H1 (cell line): ENCODE measurements at regions not wholly inside any gene's neighbourhood (a gene's known extent, or its start where the extent isn't known, plus 50 kb on each side); places are given as distances from the start of the nearest gene placed in this dataset.

Source experiments
- CTCF ChIA-PET: fragments of 300-600 bp; sonication (Branson Sonifier 250); formaldehyde crosslinking; loops from one replicate; lab custom pipeline; 2021; ENCODE audit not compliant: partially characterized antibody; lab: Charles Lee
- POLR2A ChIA-PET: fragments of 300-600 bp; sonication (Branson Sonifier 250); formaldehyde crosslinking; loops from one replicate; lab custom pipeline; 2021; ENCODE audit warnings: inconsistent platforms; ENCODE audit not compliant: partially characterized antibody; lab: Charles Lee
- DNase-seq, 2 experiments: peaks; one replicate each; pipeline versions ENCODE4 v3.0.0 to v3.0.0-alpha.2; 2010 to 2022; ENCODE audit warnings: low spot score in 2 of 2, low read depth in 1 of 2, mixed read lengths in 1 of 2
- FAIRE-seq: peaks from 2 replicates; lab custom pipeline; 2011; peaks lifted over from hg19 to GRCh38; lab: Jason Lieb, UNC
- H2AFZ ChIP-seq: 2 replicates; pipeline ENCODE4 v1.8.1; 2012; ENCODE audit warnings: low read length, inconsistent platforms
- H2AK5ac ChIP-seq: 2 replicates; pipeline ENCODE4 v1.6.1; 2013; ENCODE audit warnings: low read depth, low read length
- H2BK120ac ChIP-seq: replicated peaks from 2 replicates; pipeline ENCODE3; 2013; ENCODE audit warnings: low read depth, low read length, inconsistent platforms
- H2BK12ac ChIP-seq: 2 replicates; pipeline ENCODE4 v1.6.1; 2013; ENCODE audit warnings: low read depth, low read length
- H2BK15ac ChIP-seq: 2 replicates; pipeline ENCODE4 v1.6.1; 2013; ENCODE audit warnings: low read length
- H2BK20ac ChIP-seq: 2 replicates; pipeline ENCODE4 v1.6.1; 2013; ENCODE audit warnings: low read length
- H2BK5ac ChIP-seq: 2 replicates; pipeline ENCODE4 v1.6.1; 2013; ENCODE audit warnings: low read depth, low read length
- H3K14ac ChIP-seq: 2 replicates; pipeline ENCODE4 v1.6.1; 2013; ENCODE audit warnings: inconsistent platforms; ENCODE audit not compliant: insufficient read length
- H3K18ac ChIP-seq: 2 replicates; pipeline ENCODE4 v1.6.1; 2013; ENCODE audit warnings: low read length; ENCODE audit errors: extremely low read depth
- H3K23ac ChIP-seq: 2 replicates; pipeline ENCODE4 v1.6.1; 2013; ENCODE audit warnings: inconsistent platforms; ENCODE audit not compliant: insufficient read length
- H3K23me2 ChIP-seq: 2 replicates; pipeline ENCODE4 v1.6.1; 2013; ENCODE audit warnings: low read depth, low read length
- H3K27ac ChIP-seq: 2 replicates; pipeline ENCODE4 v1.6.1; 2011; ENCODE audit warnings: low read depth, low read length, inconsistent platforms
- H3K27me3 ChIP-seq, 4 experiments: replicated peaks in 1 of 4; 1 replicate in 1 of 4; 2 replicates in 3 of 4; pipeline versions ENCODE4 v1.6.1 to v1.8.1; 2011 to 2013; ENCODE audit warnings: low read length in 3 of 4, mild to moderate bottlenecking in 3 of 4, inconsistent platforms in 2 of 4, mixed read lengths in 2 of 4, moderate library complexity in 1 of 4; ENCODE audit not compliant: control insufficient read depth in 3 of 4, insufficient read depth in 3 of 4; ENCODE audit errors: extremely low read depth in 1 of 4
- H3K36me3 ChIP-seq, 4 experiments: 2 replicates each; pipeline versions ENCODE4 v1.6.1 to v1.8.1; 2011 to 2013; ENCODE audit warnings: mild to moderate bottlenecking in 4 of 4, low read length in 3 of 4, moderate library complexity in 2 of 4, control low read depth in 1 of 4, inconsistent platforms in 1 of 4; ENCODE audit not compliant: insufficient read depth in 4 of 4, control insufficient read depth in 2 of 4
- H3K4ac ChIP-seq: replicated peaks from 2 replicates; pipeline ENCODE3; 2013; ENCODE audit warnings: low read length, low read depth, mixed read lengths, inconsistent platforms; ENCODE audit not compliant: insufficient read length
- H3K4me1 ChIP-seq, 4 experiments: replicated peaks in 1 of 4; 1 replicate in 1 of 4; 2 replicates in 3 of 4; pipeline versions ENCODE4 v1.6.1 to v1.8.1; 2011 to 2013; ENCODE audit warnings: low read length in 3 of 4, inconsistent platforms in 2 of 4, mixed read lengths in 1 of 4; ENCODE audit not compliant: insufficient read depth in 4 of 4, control insufficient read depth in 3 of 4
- H3K4me2 ChIP-seq, 2 experiments: 2 replicates each; pipeline versions ENCODE4 v1.6.1 to v1.8.1; 2011 to 2013; ENCODE audit warnings: low read depth in 2 of 2, low read length in 2 of 2, control low read depth in 1 of 2, inconsistent platforms in 1 of 2, mild to moderate bottlenecking in 1 of 2; ENCODE audit not compliant: insufficient read depth in 1 of 2
- H3K4me3 ChIP-seq, 4 experiments: fragments of 200-600, 300-600 bp in 1 of 4; sonication (generic), shearing (Covaris generic), sonication (Bioruptor Twin) in 1 of 4; 2 replicates each; pipeline versions ENCODE4 v1.5.1 to v1.8.1; 2011 to 2016; ENCODE audit warnings: low read length in 4 of 4, low read depth in 3 of 4, control low read depth in 2 of 4, inconsistent platforms in 2 of 4, mild to moderate bottlenecking in 2 of 4, mixed read lengths in 1 of 4, moderate library complexity in 1 of 4; ENCODE audit not compliant: insufficient read depth in 2 of 4; ENCODE audit errors: extremely low read depth in 1 of 4
- H3K56ac ChIP-seq: replicated peaks from 2 replicates; pipeline ENCODE3; 2013; ENCODE audit warnings: low read depth, mild to moderate bottlenecking, mixed read lengths, low read length, inconsistent platforms; ENCODE audit not compliant: insufficient read length
- H3K79me1 ChIP-seq: 2 replicates; pipeline ENCODE4 v1.6.1; 2013; ENCODE audit warnings: low read depth, low read length, control low read depth
- H3K79me2 ChIP-seq, 2 experiments: 2 replicates each; pipeline versions ENCODE4 v1.6.1 to v1.8.1; 2012 to 2013; ENCODE audit warnings: low read length in 2 of 2, mild to moderate bottlenecking in 2 of 2, inconsistent platforms in 1 of 2; ENCODE audit not compliant: insufficient read depth in 2 of 2, control insufficient read depth in 1 of 2
- H3K9ac ChIP-seq, 4 experiments: replicated peaks in 1 of 4; 1 replicate in 1 of 4; 2 replicates in 3 of 4; pipeline versions ENCODE4 v1.6.1 to v1.8.1; 2011 to 2013; ENCODE audit warnings: low read depth in 3 of 4, low read length in 3 of 4, control low read depth in 2 of 4, mild to moderate bottlenecking in 2 of 4, moderate library complexity in 2 of 4, inconsistent platforms in 1 of 4; ENCODE audit errors: extremely low read depth in 1 of 4
- H3K9me3 ChIP-seq, 2 experiments: 2 replicates each; pipeline versions ENCODE4 v1.6.1 to v1.8.1; 2012 to 2013; ENCODE audit warnings: mild to moderate bottlenecking in 2 of 2, moderate library complexity in 2 of 2, control low read depth in 1 of 2, inconsistent platforms in 1 of 2, low read depth in 1 of 2, low read length in 1 of 2, mixed read lengths in 1 of 2; ENCODE audit not compliant: insufficient read depth in 2 of 2
- H4K20me1 ChIP-seq, 2 experiments: replicated peaks in 1 of 2; 2 replicates each; pipeline versions ENCODE3 to v1.8.1; 2011 to 2013; ENCODE audit warnings: inconsistent platforms in 2 of 2, low read length in 2 of 2, mild to moderate bottlenecking in 1 of 2; ENCODE audit not compliant: insufficient read depth in 2 of 2, control insufficient read depth in 1 of 2
- H4K5ac ChIP-seq: 2 replicates; pipeline ENCODE4 v1.6.1; 2013; ENCODE audit warnings: low read length, low read depth, mixed read lengths, inconsistent platforms; ENCODE audit not compliant: insufficient read length
- H4K8ac ChIP-seq: 2 replicates; pipeline ENCODE4 v1.8.0; 2013; ENCODE audit warnings: mild to moderate bottlenecking, moderate library complexity, low read length, inconsistent platforms; ENCODE audit not compliant: insufficient read depth; ENCODE audit errors: extremely low read depth
- H4K91ac ChIP-seq: replicated peaks from 2 replicates; pipeline ENCODE3; 2013; ENCODE audit warnings: low read length, mixed read lengths, inconsistent platforms; ENCODE audit not compliant: insufficient read length
- BACH1 ChIP-seq: IDR thresholded peaks from 2 replicates; pipeline ENCODE4 v1.6.1; 2012; ENCODE audit warnings: low read length, improper control_type of control experiment
- CHD1 ChIP-seq: IDR thresholded peaks from 2 replicates; pipeline ENCODE4 v1.6.1; 2012; ENCODE audit warnings: low read depth, low read length, improper control_type of control experiment
- CTBP2 ChIP-seq: IDR thresholded peaks from 2 replicates; pipeline ENCODE4 v1.7.0; 2011; ENCODE audit warnings: borderline replicate concordance, mild to moderate bottlenecking, moderate library complexity, mixed read lengths, low read length; ENCODE audit not compliant: insufficient read depth, insufficient read length
- KDM5A ChIP-seq: fragments of 200-600 bp; IDR thresholded peaks from 2 replicates; pipeline ENCODE4 v1.7.1; 2012; ENCODE audit warnings: mild to moderate bottlenecking, low read length, inconsistent platforms, mixed read lengths
- POU5F1 ChIP-seq: IDR thresholded peaks from 2 replicates; pipeline ENCODE4 v1.6.1; 2011; ENCODE audit warnings: low read depth, mild to moderate bottlenecking, low read length, moderate library complexity
- RFX5 ChIP-seq: IDR thresholded peaks from 2 replicates; pipeline ENCODE4 v1.6.1; 2011; ENCODE audit warnings: low read depth, low read length, improper control_type of control experiment, borderline replicate concordance
- SIN3A ChIP-seq, 2 experiments: IDR thresholded peaks in 1 of 2; conservative IDR thresholded peaks in 1 of 2; 2 replicates each; pipeline ENCODE4 v1.6.1; 2011 to 2012; ENCODE audit warnings: low read length in 2 of 2, improper control_type of control experiment in 1 of 2, low read depth in 1 of 2, mild to moderate bottlenecking in 1 of 2
- YY1 ChIP-seq: IDR thresholded peaks from 2 replicates; pipeline ENCODE4 v1.6.1; 2011; ENCODE audit warnings: low read depth, mild to moderate bottlenecking, low read length
- WGBS, 2 experiments: shearing (Covaris generic) in 1 of 2; methylation state at CpG; one replicate each; pipeline versions ENCODE4 v1.1.6 to v1.1.7; 2013 to 2015; ENCODE audit warnings: low lambda C conversion rate in 2 of 2, mixed read lengths in 2 of 2, inconsistent platforms in 1 of 2, low coverage in 1 of 2, missing lambda C conversion rate in 1 of 2; ENCODE audit not compliant: insufficient replicate concordance in 2 of 2, insufficient coverage in 1 of 2, insufficient read length in 1 of 2; ENCODE audit errors: extremely low coverage in 1 of 2, missing lambda C conversion rate in 1 of 2; 5-methylcytosine and 5-hydroxymethylcytosine counted together

DNA sequence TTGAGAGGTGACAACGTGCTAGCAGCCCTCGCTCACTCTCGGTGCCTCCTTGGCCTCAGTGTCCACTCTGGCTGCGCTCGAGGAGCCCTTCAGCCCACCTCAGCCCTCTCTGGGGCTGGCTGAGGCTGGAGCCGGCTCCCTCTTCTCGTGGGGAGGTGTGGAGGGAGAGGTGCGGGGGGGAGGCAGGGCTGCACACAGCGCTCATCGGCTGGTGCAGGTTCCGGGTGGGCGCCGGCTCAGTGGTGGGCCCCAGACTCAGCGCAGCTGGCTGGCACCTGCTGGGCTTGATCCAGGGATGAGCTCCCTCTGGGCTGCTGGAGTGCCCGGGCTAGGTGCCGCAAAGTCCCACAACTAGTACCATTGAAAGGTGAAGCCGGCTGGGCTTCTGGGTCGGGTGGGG, 957.8 kb upstream of the GJE1 start:
- POLR2A ChIA-PET, result no interaction called here
- WGBS, 2 experiments, result 92% methylated on average over 9 of the region's 18 CpGs; no CpG with 5 or more reads in 1 of the 2 experiments
- Histone ChIP-seq H4K5ac (no peak overlapping the region), H2BK15ac (no peak overlapping the region), H3K36me3 (no peaks in the 10 kb centered on the region), H3K18ac (no peak overlapping the region), H3K56ac (no peak overlapping the region), H4K8ac (no peak overlapping the region; the same call in 1 of the 2 replicates), H2AFZ (no peak overlapping the region), H3K9ac (no peak overlapping the region), H2BK5ac (no peak overlapping the region), H3K4me2 (no peak overlapping the region), H2BK20ac (no peak overlapping the region), H2AK5ac (no peak overlapping the region), H3K4me1 (no peaks in the 10 kb centered on the region), H2BK120ac (no peak overlapping the region), H3K23ac (no peak overlapping the region), H3K79me2 (no peaks in the 10 kb centered on the region), H3K4me3 (no peak overlapping the region), H4K91ac (no peak overlapping the region), H3K4ac (no peak overlapping the region), H3K27me3 (no peaks in the 10 kb centered on the region), H3K23me2 (no peaks in the 10 kb centered on the region; the same call in 1 of the 2 replicates), H3K79me1 (no peaks in the 10 kb centered on the region), H3K14ac (no peak overlapping the region), H2BK12ac (no peak overlapping the region), H4K20me1 (no peaks in the 10 kb centered on the region), H3K27ac (no peak overlapping the region), H3K9me3 (peaks cover 2 to 6% of the 10 kb centered on the region in 2 experiments; a peak in 2 of 4 replicates)
- FAIRE-seq, result no peak
- no peak for TF ChIP-seq BACH1
- TF ChIP-seq CHD1, result no peak
- no peak for TF ChIP-seq KDM5A
- no peak for TF ChIP-seq POU5F1
- no peak for TF ChIP-seq SIN3A (conservative IDR thresholded peaks at IDR 0.05 in 1 of 2, IDR thresholded peaks at IDR 0.05 in 1 of 2; ENCODE audit: low read depth in 1 of 2, low read length in 2 of 2)
- TF ChIP-seq RFX5, result no peak
- TF ChIP-seq CTBP2, result no peak
- TF ChIP-seq YY1, result no peak
- no peak for DNase-seq
- CTCF ChIA-PET, result no interaction called here
